K562 (cell line): ENCODE measurements at regions not wholly inside any gene's neighbourhood (a gene's known extent, or its start where the extent isn't known, plus 50 kb on each side); places are given as distances from the start of the nearest gene placed in this dataset.
A peak's percentile ranks its signal among the peaks of the same experiment; 100 is the strongest.

Source experiments
- ATAC-seq: fragments of 200-7000 bp; cut with Tn5 transposase; 3 replicates; pipeline ENCODE4 v1.9.1; 2020; ENCODE audit warnings: moderate library complexity
- BruUV-seq: library from RNA; stranded (reverse); fragments of 400-500 nt; replicated peaks from 2 replicates; lab custom pipeline; 2021; lab: Mats Ljungman, UMichigan
- CTCF ChIA-PET: fragments of 300-600 bp; formaldehyde crosslinking; extraction: SDS; loops from one replicate; lab custom pipeline; 2021; ENCODE audit warnings: low intra/inter-chr PET ratio; lab: Yijun Ruan, JAX
- POLR2A ChIA-PET: fragments of 300-600, 350-650 bp; sonication (Branson Sonifier 250); formaldehyde crosslinking; extraction: SDS; loops from one replicate; lab custom pipeline; 2021; ENCODE audit warnings: antibody characterized with exemption, inconsistent platforms; lab: Yijun Ruan, JAX
- DNase-seq, 4 experiments: peaks; one replicate each; pipeline versions ENCODE4 v3.0.0 to v3.0.0-alpha.2; 2011 to 2018; ENCODE audit warnings: low spot score in 3 of 4, mixed read lengths in 3 of 4; ENCODE audit errors: extremely low read depth in 1 of 4
- FAIRE-seq: peaks from 2 replicates; lab custom pipeline; 2011; peaks lifted over from hg19 to GRCh38; lab: Jason Lieb, UNC
- H2AFZ ChIP-seq: 2 replicates; pipeline ENCODE4 v1.6.0; 2011; ENCODE audit warnings: low read depth, low read length, control low read depth, inconsistent platforms
- H3K27ac ChIP-seq: fragments of 200-600 bp; 3 replicates; pipeline ENCODE4 v1.8.0; 2011; ENCODE audit warnings: low read depth, mild to moderate bottlenecking, control low read depth, inconsistent platforms, low read length, moderate library complexity, mixed read lengths; ENCODE audit errors: extremely low read depth
- H3K27me3 ChIP-seq, 2 experiments: fragments of 300-600 bp in 1 of 2; 2 replicates in 1 of 2; 3 replicates in 1 of 2; pipeline versions ENCODE4 v1.6.0 to v1.8.0; 2011; ENCODE audit warnings: inconsistent platforms in 2 of 2, low read length in 2 of 2, mild to moderate bottlenecking in 1 of 2, mixed read lengths in 1 of 2, moderate library complexity in 1 of 2; ENCODE audit not compliant: control insufficient read depth in 2 of 2, insufficient read depth in 2 of 2
- H3K36me3 ChIP-seq: fragments of 300-600 bp; 3 replicates; pipeline ENCODE4 v1.8.0; 2011; ENCODE audit warnings: mild to moderate bottlenecking, low read length, inconsistent platforms; ENCODE audit not compliant: control insufficient read depth, insufficient read depth
- H3K4me1 ChIP-seq, 2 experiments: fragments of 200-600 bp in 1 of 2; replicated peaks in 1 of 2; 2 replicates in 1 of 2; 3 replicates in 1 of 2; pipeline versions ENCODE4 v1.5.1 to v1.8.0; 2011; ENCODE audit warnings: inconsistent platforms in 2 of 2, low read length in 2 of 2, mild to moderate bottlenecking in 1 of 2, mixed read lengths in 1 of 2, moderate library complexity in 1 of 2; ENCODE audit not compliant: control insufficient read depth in 2 of 2, insufficient read depth in 2 of 2
- H3K4me2 ChIP-seq: 2 replicates; pipeline ENCODE4 v1.6.1; 2011; ENCODE audit warnings: low read length, control low read depth, inconsistent platforms, mixed read lengths; ENCODE audit not compliant: insufficient read depth
- H3K4me3 ChIP-seq: fragments of 200-600 bp; sonication (generic), shearing (Covaris generic); 2 replicates; pipeline ENCODE4 v1.5.1; 2016; ENCODE audit warnings: control low read depth, inconsistent platforms
- H3K79me2 ChIP-seq: fragments of 200-600 bp; 3 replicates; pipeline ENCODE4 v1.8.0; 2011; ENCODE audit warnings: low read length, inconsistent platforms; ENCODE audit not compliant: control insufficient read depth, insufficient read depth
- H3K9ac ChIP-seq, 2 experiments: 2 replicates each; pipeline versions ENCODE4 v1.6.0 to v1.6.1; 2011; ENCODE audit warnings: low read depth in 2 of 2, low read length in 2 of 2, control low read depth in 1 of 2, inconsistent platforms in 1 of 2, mild to moderate bottlenecking in 1 of 2, mixed read lengths in 1 of 2; ENCODE audit not compliant: insufficient read depth in 1 of 2
- H3K9me1 ChIP-seq: one replicate; pipeline ENCODE4 v1.6.0; 2011; ENCODE audit warnings: inconsistent platforms, mild to moderate bottlenecking, low read length, moderate library complexity; ENCODE audit not compliant: control insufficient read depth, insufficient read depth
- H3K9me3 ChIP-seq: replicated peaks from 2 replicates; pipeline ENCODE4 v1.5.1; 2011; ENCODE audit warnings: low read depth, low read length, inconsistent platforms; ENCODE audit not compliant: control insufficient read depth, insufficient read depth
- H4K20me1 ChIP-seq: replicated peaks from 2 replicates; pipeline ENCODE4 v1.6.1; 2011; ENCODE audit warnings: low read length, inconsistent platforms, mixed read lengths; ENCODE audit not compliant: control insufficient read depth, insufficient read depth
- BCL6 ChIP-seq: fragments of 250-450 bp; sonication (Bioruptor Pico); IDR thresholded peaks from 2 replicates; pipeline ENCODE4 v1.4.0; 2020
- CBFA2T2 ChIP-seq: fragments of 450-650 bp; conservative IDR thresholded peaks from 2 replicates; pipeline ENCODE4 v1.6.1; 2017; ENCODE audit warnings: mild to moderate bottlenecking
- EP400 ChIP-seq: fragments of 450-650 bp; IDR thresholded peaks from 2 replicates; pipeline ENCODE4 v1.6.1; 2017; ENCODE audit warnings: antibody characterized with exemption, mild to moderate bottlenecking, moderate library complexity
- HNRNPH1 ChIP-seq: fragments of 200-400 bp; formaldehyde crosslinking; optimal IDR thresholded peaks from 2 replicates; pipeline ENCODE3; 2017; ENCODE audit warnings: low read depth, mild to moderate bottlenecking, low read length, moderate library complexity
- HOXB6 ChIP-seq: fragments of 250-450 bp; sonication (Bioruptor Pico); IDR thresholded peaks from 2 replicates; pipeline ENCODE4 v1.5.1; 2022; ENCODE audit warnings: mild to moderate bottlenecking, borderline replicate concordance
- IFI16 ChIP-seq: fragments of 250-450 bp; sonication (Bioruptor Pico); IDR thresholded peaks from 2 replicates; pipeline ENCODE4 v2.1.2; 2022; ENCODE audit warnings: mild to moderate bottlenecking, inconsistent platforms
- MBD2 ChIP-seq: sonication (generic); IDR thresholded peaks from 2 replicates; pipeline ENCODE4 v1.6.1; 2016; ENCODE audit warnings: low read depth, borderline replicate concordance
- POLR2A ChIP-seq: fragments of 450-650 bp; conservative IDR thresholded peaks from 2 replicates; pipeline ENCODE4 v1.6.1; 2016
- PTTG1 ChIP-seq: fragments of 450-650 bp; IDR thresholded peaks from 2 replicates; pipeline ENCODE4 v1.6.1; 2016; ENCODE audit warnings: low read depth, mild to moderate bottlenecking, missing genetic modification characterization, missing compliant biosample characterization
- RAD51 ChIP-seq: fragments of 450-650 bp; IDR thresholded peaks from 2 replicates; pipeline ENCODE4 v1.7.1; 2016; ENCODE audit warnings: low read depth, mild to moderate bottlenecking, borderline replicate concordance
- SLC30A9 ChIP-seq: fragments of 250-450 bp; sonication (Bioruptor Pico); IDR thresholded peaks from 2 replicates; pipeline ENCODE4 v1.8.0; 2022; ENCODE audit warnings: mild to moderate bottlenecking, moderate library complexity
- SMARCB1 ChIP-seq: IDR thresholded peaks from 2 replicates; pipeline ENCODE4 v1.6.1; 2011; ENCODE audit warnings: improper control_type of control experiment, low read depth; ENCODE audit not compliant: insufficient read length
- TOE1 ChIP-seq, 2 experiments: fragments of 450-650 bp in 1 of 2; sonication (generic) in 1 of 2; formaldehyde crosslinking in 1 of 2; IDR thresholded peaks; 2 replicates each; pipeline versions ENCODE4 v1.7.1 to v1.8.0; 2016 to 2022; ENCODE audit warnings: borderline replicate concordance in 2 of 2, mild to moderate bottlenecking in 2 of 2, antibody characterized with exemption in 1 of 2, inconsistent platforms in 1 of 2, low read depth in 1 of 2, missing genetic modification reagents in 1 of 2, moderate library complexity in 1 of 2
- ZNF766 ChIP-seq: fragments of 200-800 bp; sonication (Bioruptor generic); conservative IDR thresholded peaks from 2 replicates; pipeline ENCODE4 v1.6.1; 2016; ENCODE audit warnings: missing genetic modification characterization, missing compliant biosample characterization
- WGBS: fragments of 100-300 bp; shearing (Covaris generic); methylation state at CpG from one replicate; pipeline ENCODE4 v1.1.6; 2016; ENCODE audit warnings: low coverage, mixed read lengths; ENCODE audit not compliant: insufficient coverage; ENCODE audit errors: missing lambda C conversion rate; 5-methylcytosine and 5-hydroxymethylcytosine counted together
- in situ Hi-C: fragments of 300-500 bp; cut with MboI; formaldehyde crosslinking; loops from 4 replicates; pipeline ENCODE4 v1.15.0; 2018; ENCODE audit warnings: inconsistent platforms, mixed read lengths
- intact Hi-C: fragments of 100-400 bp; cut with micrococcal nuclease; formaldehyde crosslinking; loops from 2 replicates; pipeline ENCODE4 v1.14.2; 2022
- TF ChIP-seq, protein P1 (sequence below): sonication (generic); formaldehyde crosslinking; IDR thresholded peaks from 2 replicates; pipeline ENCODE4 v1.8.0; 2022; ENCODE audit warnings: missing genetic modification reagents, mild to moderate bottlenecking, borderline replicate concordance
- TF ChIP-seq, protein P2 (sequence below), 2 experiments: fragments of 200-800 bp in 1 of 2; sonication (Bioruptor generic) in 1 of 2; sonication (generic) in 1 of 2; formaldehyde crosslinking in 1 of 2; IDR thresholded peaks in 1 of 2; conservative IDR thresholded peaks in 1 of 2; 2 replicates each; pipeline versions ENCODE4 v1.5.0 to v1.6.1; 2016 to 2020; ENCODE audit warnings: missing compliant biosample characterization in 1 of 2, missing genetic modification characterization in 1 of 2, missing genetic modification reagents in 1 of 2
- TF ChIP-seq, protein P3 (sequence below): fragments of 450-650 bp; formaldehyde crosslinking; IDR thresholded peaks from 2 replicates; pipeline ENCODE4 v1.4.0; 2020; ENCODE audit warnings: mild to moderate bottlenecking, mixed read lengths

DNA sequence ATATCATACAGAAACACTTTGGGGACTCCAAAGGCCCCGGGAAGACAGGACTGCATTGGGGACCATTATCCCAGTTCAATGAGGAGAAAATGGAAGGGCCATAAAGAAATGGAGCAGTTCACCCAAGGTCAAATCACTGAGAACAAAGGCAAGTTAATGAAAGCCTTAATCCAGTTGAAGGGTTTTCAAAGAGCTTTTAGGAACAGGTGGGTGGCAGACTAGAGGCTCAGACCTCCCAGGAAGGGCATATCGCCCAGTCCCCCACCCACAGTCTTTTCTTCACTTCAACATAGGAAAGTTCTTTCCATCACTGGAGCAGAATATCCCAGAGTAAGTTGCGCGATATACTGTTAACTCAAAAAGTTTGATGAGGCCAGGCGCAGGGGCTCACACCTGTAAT, 136.1 kb upstream of the CCND2 start (continued):
- TF ChIP-seq, protein P1, sequence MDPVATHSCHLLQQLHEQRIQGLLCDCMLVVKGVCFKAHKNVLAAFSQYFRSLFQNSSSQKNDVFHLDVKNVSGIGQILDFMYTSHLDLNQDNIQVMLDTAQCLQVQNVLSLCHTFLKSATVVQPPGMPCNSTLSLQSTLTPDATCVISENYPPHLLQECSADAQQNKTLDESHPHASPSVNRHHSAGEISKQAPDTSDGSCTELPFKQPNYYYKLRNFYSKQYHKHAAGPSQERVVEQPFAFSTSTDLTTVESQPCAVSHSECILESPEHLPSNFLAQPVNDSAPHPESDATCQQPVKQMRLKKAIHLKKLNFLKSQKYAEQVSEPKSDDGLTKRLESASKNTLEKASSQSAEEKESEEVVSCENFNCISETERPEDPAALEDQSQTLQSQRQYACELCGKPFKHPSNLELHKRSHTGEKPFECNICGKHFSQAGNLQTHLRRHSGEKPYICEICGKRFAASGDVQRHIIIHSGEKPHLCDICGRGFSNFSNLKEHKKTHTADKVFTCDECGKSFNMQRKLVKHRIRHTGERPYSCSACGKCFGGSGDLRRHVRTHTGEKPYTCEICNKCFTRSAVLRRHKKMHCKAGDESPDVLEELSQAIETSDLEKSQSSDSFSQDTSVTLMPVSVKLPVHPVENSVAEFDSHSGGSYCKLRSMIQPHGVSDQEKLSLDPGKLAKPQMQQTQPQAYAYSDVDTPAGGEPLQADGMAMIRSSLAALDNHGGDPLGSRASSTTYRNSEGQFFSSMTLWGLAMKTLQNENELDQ: no peak
- TF ChIP-seq BCL6 (CRISPR knock-in tag) (no peak), POLR2A (no peak)

DNA sequence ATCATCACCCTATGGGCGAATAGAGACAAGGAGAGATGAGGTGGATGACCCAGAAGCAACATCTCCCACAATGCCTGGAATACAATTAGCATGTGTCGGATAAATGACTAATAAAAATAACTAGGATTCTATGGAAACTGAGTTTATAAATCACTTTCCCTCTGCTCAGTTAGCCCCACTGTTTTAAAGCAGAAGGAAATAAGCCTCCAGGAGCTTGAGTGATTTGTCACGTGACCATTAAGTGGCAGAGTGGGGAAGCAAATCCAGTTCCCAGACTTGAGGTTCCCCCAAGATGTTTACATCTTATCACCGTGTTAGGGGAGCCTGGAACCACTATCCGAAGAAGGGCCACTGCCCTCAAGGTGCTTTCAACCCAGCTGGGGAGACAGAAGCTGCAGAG, 136.5 kb upstream of the CCND2 start:
- BruUV-seq: no TSS peak
- H3K4me3 ChIP-seq: no peak overlapping the region
- DNase-seq: no peak
- H3K9me3 ChIP-seq: no peaks in the 10 kb centered on the region
- ChIA-PET POLR2A (interaction anchor here (0.7 kb wide), 1 partner anchor 229 kb away, joined by 3 read pairs; no protein-coding TSS in a partner anchor), CTCF (no interaction called here)
- ATAC-seq: no peak
- H4K20me1 ChIP-seq: no peaks in the 10 kb centered on the region
- in situ Hi-C loops: no loop called here
- no peaks in the 10 kb centered on the region; a peak in 4 of 5 replicates for H3K4me1 ChIP-seq
- no peak overlapping the region for H3K27ac ChIP-seq
- no peak overlapping the region for H2AFZ ChIP-seq
- intact Hi-C loops: no loop called here
- H3K79me2 ChIP-seq: no peaks in the 10 kb centered on the region
- H3K27me3 ChIP-seq: no peaks in the 10 kb centered on the region
- H3K9me1 ChIP-seq: no peaks in the 10 kb centered on the region
- no peak for FAIRE-seq
- TF ChIP-seq MBD2: no peak
- TF ChIP-seq HOXB6 (CRISPR knock-in tag): no peak
- no peak for TF ChIP-seq EP400
- no peak for TF ChIP-seq SMARCB1
- peak; percentile 70 for TF ChIP-seq RAD51
- no peak for TF ChIP-seq BCL6 (CRISPR knock-in tag)
- TF ChIP-seq PTTG1 (tag): no peak
- 0 out of 2 replicates have a peak, but pooled peaks have one; percentile 9 for TF ChIP-seq CBFA2T2
- TF ChIP-seq SLC30A9 (CRISPR knock-in tag): no peak
- no peak for TF ChIP-seq HNRNPH1
- no peak for TF ChIP-seq ZNF766 (CRISPR knock-in tag)
- TF ChIP-seq, protein P2, sequence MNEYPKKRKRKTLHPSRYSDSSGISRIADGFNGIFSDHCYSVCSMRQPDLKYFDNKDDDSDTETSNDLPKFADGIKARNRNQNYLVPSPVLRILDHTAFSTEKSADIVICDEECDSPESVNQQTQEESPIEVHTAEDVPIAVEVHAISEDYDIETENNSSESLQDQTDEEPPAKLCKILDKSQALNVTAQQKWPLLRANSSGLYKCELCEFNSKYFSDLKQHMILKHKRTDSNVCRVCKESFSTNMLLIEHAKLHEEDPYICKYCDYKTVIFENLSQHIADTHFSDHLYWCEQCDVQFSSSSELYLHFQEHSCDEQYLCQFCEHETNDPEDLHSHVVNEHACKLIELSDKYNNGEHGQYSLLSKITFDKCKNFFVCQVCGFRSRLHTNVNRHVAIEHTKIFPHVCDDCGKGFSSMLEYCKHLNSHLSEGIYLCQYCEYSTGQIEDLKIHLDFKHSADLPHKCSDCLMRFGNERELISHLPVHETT (CRISPR knock-in tag; conservative IDR thresholded peaks at IDR 0.05 in 1 of 2, IDR thresholded peaks at IDR 0.05 in 1 of 2): no peak
- no peak for TF ChIP-seq IFI16 (CRISPR knock-in tag)
- TF ChIP-seq TOE1 (IDR thresholded peaks at IDR 0.05; ENCODE audit: borderline replicate concordance): peak; percentile 43; the same call in 1 of the 2 replicates
- TF ChIP-seq TOE1 (CRISPR knock-in tag; IDR thresholded peaks at IDR 0.05; ENCODE audit: borderline replicate concordance, low read depth): no peak
- TF ChIP-seq, protein P3, sequence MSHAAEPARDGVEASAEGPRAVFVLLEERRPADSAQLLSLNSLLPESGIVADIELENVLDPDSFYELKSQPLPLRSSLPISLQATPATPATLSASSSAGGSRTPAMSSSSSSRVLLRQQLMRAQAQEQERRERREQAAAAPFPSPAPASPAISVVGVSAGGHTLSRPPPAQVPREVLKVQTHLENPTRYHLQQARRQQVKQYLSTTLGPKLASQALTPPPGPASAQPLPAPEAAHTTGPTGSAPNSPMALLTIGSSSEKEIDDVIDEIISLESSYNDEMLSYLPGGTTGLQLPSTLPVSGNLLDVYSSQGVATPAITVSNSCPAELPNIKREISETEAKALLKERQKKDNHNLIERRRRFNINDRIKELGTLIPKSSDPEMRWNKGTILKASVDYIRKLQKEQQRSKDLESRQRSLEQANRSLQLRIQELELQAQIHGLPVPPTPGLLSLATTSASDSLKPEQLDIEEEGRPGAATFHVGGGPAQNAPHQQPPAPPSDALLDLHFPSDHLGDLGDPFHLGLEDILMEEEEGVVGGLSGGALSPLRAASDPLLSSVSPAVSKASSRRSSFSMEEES: peak; percentile 64
- H3K36me3 ChIP-seq: no peaks in the 10 kb centered on the region
- no peak overlapping the region for H3K9ac ChIP-seq
- WGBS: 47% methylated on average over 5 of the region's 5 CpGs
- H3K4me2 ChIP-seq: no peak overlapping the region
